Immature natural killer cell (primary cell): ENCODE measurements at regions not wholly inside any gene's neighbourhood (a gene's known extent, or its start where the extent isn't known, plus 50 kb on each side); places are given as distances from the start of the nearest gene placed in this dataset.
"Not testable (repeated sequence)": the region's sequence is repeated elsewhere in the genome, so short reads cannot be mapped to it uniquely, and the experiment has no call there.

Source experiments
- DNase-seq, 3 donors: peaks; one replicate each; pipeline ENCODE4 v3.0.0; 2022; ENCODE audit warnings: mixed read lengths in 1 of 3
- H3K27ac Mint-ChIP-seq, 6 donors: one replicate each; pipeline ENCODE4 v1.8.0; 2020; ENCODE audit warnings: mixed read lengths in 6 of 6, mild to moderate bottlenecking in 5 of 6, inconsistent platforms in 4 of 6, moderate library complexity in 3 of 6
- H3K27me3 Mint-ChIP-seq, 3 donors: one replicate each; pipeline ENCODE4 v1.8.0; 2020 to 2021; ENCODE audit warnings: low read depth in 3 of 3, mild to moderate bottlenecking in 3 of 3, mixed read lengths in 3 of 3, moderate library complexity in 3 of 3, inconsistent platforms in 1 of 3
- H3K36me3 Mint-ChIP-seq, 3 donors: one replicate each; pipeline ENCODE4 v1.8.0; 2020; ENCODE audit warnings: mixed read lengths in 3 of 3, inconsistent platforms in 2 of 3, mild to moderate bottlenecking in 2 of 3
- H3K4me1 Mint-ChIP-seq, 2 donors: one replicate each; pipeline ENCODE4 v1.8.0; 2020; ENCODE audit warnings: inconsistent platforms in 2 of 2, mild to moderate bottlenecking in 2 of 2, mixed read lengths in 2 of 2, moderate library complexity in 1 of 2
- H3K4me3 Mint-ChIP-seq, 5 donors: one replicate each; pipeline ENCODE4 v1.8.0; 2020; ENCODE audit warnings: mild to moderate bottlenecking in 5 of 5, mixed read lengths in 5 of 5, inconsistent platforms in 3 of 5, moderate library complexity in 3 of 5
- H3K9me3 Mint-ChIP-seq, 6 donors: one replicate each; pipeline ENCODE4 v1.8.0; 2020; ENCODE audit warnings: mild to moderate bottlenecking in 6 of 6, mixed read lengths in 6 of 6, inconsistent platforms in 4 of 6, moderate library complexity in 3 of 6

DNA sequence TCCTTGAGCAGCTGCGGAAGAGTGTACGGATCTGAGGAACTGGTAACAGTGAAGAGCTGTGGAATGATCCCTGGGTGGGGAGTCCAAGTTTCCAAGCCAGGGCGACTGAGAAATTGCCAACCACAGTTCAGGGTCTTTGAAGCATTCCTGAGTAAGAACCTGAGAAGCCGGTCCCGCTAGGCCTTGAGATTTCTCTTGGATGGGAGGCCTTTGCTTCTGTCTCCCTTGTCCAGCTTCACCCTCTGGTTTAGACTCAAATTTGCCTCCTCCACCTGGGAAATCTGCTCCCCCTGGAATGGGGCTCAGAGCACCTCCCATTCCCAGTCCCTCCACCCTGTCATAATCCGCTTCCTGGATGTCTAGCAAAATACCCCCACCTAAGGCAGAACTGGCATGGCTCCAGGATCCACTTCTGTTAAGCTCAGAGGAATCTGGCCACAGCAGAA lies 127.7 kb upstream of the DLG1 start:
- Mint-ChIP-seq H3K4me3 (no peak overlapping the region), H3K27ac (no peak overlapping the region), H3K4me1 (peaks cover 7 to 14% of the 10 kb centered on the region in 2 donors), H3K36me3 (no peaks in the 10 kb centered on the region), H3K9me3 (no peaks in the 10 kb centered on the region), H3K27me3 (peaks cover 8 to 9% (median 9%) of the 10 kb centered on the region in 3 donors)
- no peak for DNase-seq

GRCh38 chr3:197425485-197426120 lies 127.2 kb upstream of the DLG1 start:
- no peak overlapping the region for H3K4me3 Mint-ChIP-seq
- H3K27me3 Mint-ChIP-seq, result peaks cover 6 to 9% (median 8%) of the 10 kb centered on the region in 3 donors
- H3K36me3 Mint-ChIP-seq, result no peaks in the 10 kb centered on the region
- H3K9me3 Mint-ChIP-seq, result no peaks in the 10 kb centered on the region
- peaks cover 7 to 14% of the 10 kb centered on the region in 2 donors for H3K4me1 Mint-ChIP-seq
- no peak overlapping the region for H3K27ac Mint-ChIP-seq
- DNase-seq, result no peak

DNA sequence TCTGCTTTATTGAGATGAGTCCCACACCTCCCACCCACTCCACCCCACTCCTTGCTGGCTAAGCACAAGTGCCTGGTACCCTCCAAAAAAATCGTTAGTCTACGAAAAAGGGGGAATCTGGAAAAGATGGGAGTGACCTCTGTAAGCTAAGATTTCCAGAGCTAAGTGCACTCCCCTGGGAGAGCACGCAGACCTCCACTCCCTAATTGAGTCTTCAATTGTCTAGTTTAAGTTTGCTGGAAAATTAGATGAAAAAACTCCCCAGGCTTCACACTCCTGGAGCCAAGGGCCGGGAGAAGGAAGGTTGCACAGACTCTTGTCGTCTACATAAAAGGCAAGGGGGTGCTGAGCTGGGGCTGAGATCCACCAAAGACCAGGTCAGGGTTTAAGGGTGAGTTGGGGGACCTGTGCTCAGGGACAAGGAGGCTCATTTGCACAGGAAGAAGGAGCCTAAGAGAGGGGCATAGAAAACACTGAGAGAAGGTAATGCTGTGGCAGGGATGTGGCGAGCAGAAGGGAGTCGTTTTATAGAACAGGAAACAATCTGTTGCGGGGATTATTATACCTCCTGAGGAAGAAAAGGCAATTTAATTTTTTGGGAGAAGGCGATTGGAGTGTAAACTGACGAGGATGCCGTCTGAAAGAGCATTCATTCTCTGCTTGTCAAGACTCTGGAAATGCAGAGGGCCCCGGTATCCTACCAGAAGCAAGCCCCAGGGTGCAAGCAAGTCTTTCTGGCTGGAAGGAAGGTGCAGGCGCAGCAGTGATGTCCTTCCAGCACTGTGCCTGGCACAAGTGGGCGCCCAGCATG lies 126.5 kb upstream of the DLG1 start:
- H3K9me3 Mint-ChIP-seq, result no peaks in the 10 kb centered on the region
- H3K4me3 Mint-ChIP-seq, result no peak overlapping the region
- H3K27ac Mint-ChIP-seq, result no peak overlapping the region
- peaks cover 7 to 14% of the 10 kb centered on the region in 2 donors for H3K4me1 Mint-ChIP-seq
- no peaks in the 10 kb centered on the region for H3K36me3 Mint-ChIP-seq
- DNase-seq, result no peak
- peaks cover 5 to 9% (median 7%) of the 10 kb centered on the region in 3 donors for H3K27me3 Mint-ChIP-seq

DNA sequence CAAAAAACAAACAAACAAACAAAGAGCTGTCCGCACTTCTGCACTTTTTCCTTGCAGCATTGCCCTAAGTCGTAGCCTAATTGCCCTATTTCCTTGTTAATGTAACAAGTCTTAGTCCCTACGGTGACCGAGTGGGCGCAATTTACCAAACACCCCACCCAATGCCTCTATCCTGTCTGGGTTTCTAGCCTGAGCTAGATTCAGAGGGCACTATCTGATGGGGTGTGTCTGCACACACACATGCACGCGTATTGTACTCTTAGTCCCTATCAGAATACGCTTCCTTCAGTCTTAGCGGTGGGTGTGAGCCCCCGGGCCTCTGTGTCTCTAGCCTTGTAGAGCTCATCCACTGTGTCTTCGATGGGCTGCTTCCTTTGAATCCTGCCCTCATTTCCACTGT lies 125.9 kb upstream of the DLG1 start:
- H3K27ac Mint-ChIP-seq, result no peak overlapping the region
- DNase-seq, result no peak
- peaks cover 3 to 9% (median 6%) of the 10 kb centered on the region in 3 donors for H3K27me3 Mint-ChIP-seq
- H3K36me3 Mint-ChIP-seq, result no peaks in the 10 kb centered on the region
- peaks cover 7 to 14% of the 10 kb centered on the region in 2 donors for H3K4me1 Mint-ChIP-seq
- H3K9me3 Mint-ChIP-seq, result no peaks in the 10 kb centered on the region
- H3K4me3 Mint-ChIP-seq, result no peak overlapping the region

GRCh38 chr3:197423376-197423775 lies 125.0 kb upstream of the DLG1 start:
- no peak overlapping the region for H3K27ac Mint-ChIP-seq
- H3K9me3 Mint-ChIP-seq, result no peaks in the 10 kb centered on the region
- H3K4me1 Mint-ChIP-seq, result peaks cover 4 to 6% of the 10 kb centered on the region in 2 donors
- no peak for DNase-seq
- H3K4me3 Mint-ChIP-seq, result no peak overlapping the region
- H3K27me3 Mint-ChIP-seq, result peaks cover 3 to 9% (median 6%) of the 10 kb centered on the region in 3 donors
- H3K36me3 Mint-ChIP-seq, result no peaks in the 10 kb centered on the region

GRCh38 chr3:197422506-197422905 lies 124.1 kb upstream of the DLG1 start:
- DNase-seq, result no peak
- no peak overlapping the region for H3K4me3 Mint-ChIP-seq
- no peaks in the 10 kb centered on the region for H3K36me3 Mint-ChIP-seq
- H3K27ac Mint-ChIP-seq, result no peak overlapping the region
- no peaks in the 10 kb centered on the region for H3K4me1 Mint-ChIP-seq
- H3K9me3 Mint-ChIP-seq, result no peaks in the 10 kb centered on the region
- H3K27me3 Mint-ChIP-seq, result peaks cover 3 to 5% (median 4%) of the 10 kb centered on the region in 3 donors

DNA sequence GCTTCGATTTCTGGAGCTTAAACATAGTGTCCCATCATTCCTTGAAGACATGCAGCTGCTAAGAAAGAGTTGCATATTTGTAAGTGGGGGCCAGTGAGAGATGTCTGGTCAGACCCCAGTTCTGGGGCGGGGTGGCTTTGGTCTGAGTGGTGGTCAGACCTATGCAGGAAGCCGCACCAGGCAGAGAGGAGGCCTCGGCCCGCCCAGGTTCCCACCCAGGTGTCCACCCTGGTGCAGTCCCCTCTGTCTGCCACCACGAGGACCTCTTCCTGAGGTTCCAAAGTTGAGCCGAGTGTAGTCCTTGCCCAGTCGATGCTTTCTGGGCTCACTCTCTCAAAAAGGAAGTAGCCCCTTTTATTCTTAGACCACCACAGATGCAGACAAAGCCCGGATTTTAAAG lies 122.6 kb upstream of the DLG1 start:
- Mint-ChIP-seq H3K9me3 (no peaks in the 10 kb centered on the region), H3K27me3 (peaks cover 5 to 6% (median 5%) of the 10 kb centered on the region in 3 donors), H3K36me3 (no peaks in the 10 kb centered on the region), H3K4me3 (no peak overlapping the region), H3K4me1 (no peaks in the 10 kb centered on the region), H3K27ac (no peak overlapping the region)
- no peak for DNase-seq

GRCh38 chr3:197420566-197420965 lies 122.2 kb upstream of the DLG1 start:
- DNase-seq, result no peak

DNA sequence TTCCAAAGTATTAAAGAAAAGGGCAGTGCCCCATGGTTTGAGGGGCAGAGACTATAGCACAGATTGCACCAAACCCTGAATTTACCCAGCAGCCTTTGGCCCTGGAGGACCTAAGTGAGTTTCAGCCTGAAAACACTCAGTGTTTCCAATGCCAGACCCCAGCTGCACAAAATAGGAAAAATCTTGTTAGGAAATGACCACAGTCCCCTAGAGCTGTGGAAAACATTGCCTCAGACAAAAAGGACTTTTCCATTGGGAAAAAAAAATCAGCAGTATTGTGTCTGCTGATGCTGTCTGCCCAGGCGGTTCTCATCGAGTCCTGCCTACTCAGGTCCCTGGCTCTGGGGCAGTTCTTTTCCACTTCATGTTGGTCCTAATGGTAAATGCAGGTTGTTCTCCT lies 121.7 kb upstream of the DLG1 start:
- DNase-seq, result no peak
- H3K4me3 Mint-ChIP-seq, result no peak overlapping the region
- no peaks in the 10 kb centered on the region for H3K4me1 Mint-ChIP-seq
- no peak overlapping the region for H3K27ac Mint-ChIP-seq
- H3K36me3 Mint-ChIP-seq, result no peaks in the 10 kb centered on the region
- no peaks in the 10 kb centered on the region for H3K9me3 Mint-ChIP-seq
- H3K27me3 Mint-ChIP-seq, result peaks cover 5 to 9% (median 5%) of the 10 kb centered on the region in 3 donors

More at GRCh38 chr3:197420566-197420965, 122.2 kb upstream of the DLG1 start:
- Mint-ChIP-seq H3K9me3 (no peaks in the 10 kb centered on the region), H3K27ac (no peak overlapping the region), H3K4me1 (no peaks in the 10 kb centered on the region), H3K36me3 (no peaks in the 10 kb centered on the region), H3K27me3 (peaks cover 5 to 8% (median 5%) of the 10 kb centered on the region in 3 donors), H3K4me3 (no peak overlapping the region)

- H3K27me3 Mint-ChIP-seq, result peaks cover 5 to 9% (median 5%) of the 10 kb centered on the region in 3 donors
- no peak overlapping the region for H3K27ac Mint-ChIP-seq
- no peak for DNase-seq
- H3K4me1 Mint-ChIP-seq, result no peaks in the 10 kb centered on the region
- no peaks in the 10 kb centered on the region for H3K36me3 Mint-ChIP-seq
- no peak overlapping the region for H3K4me3 Mint-ChIP-seq
- H3K9me3 Mint-ChIP-seq, result no peaks in the 10 kb centered on the region
Measured at GRCh38 chr3:197419696-197420095, 121.3 kb upstream of the DLG1 start.

GRCh38 chr3:197417911-197418618 lies 119.7 kb upstream of the DLG1 start:
- Mint-ChIP-seq H3K27me3 (peaks cover 0 to 13% (median 5%) of the 10 kb centered on the region in 3 donors), H3K4me3 (no peak overlapping the region), H3K36me3 (no peaks in the 10 kb centered on the region), H3K9me3 (peaks cover 0 to under 1% (median 0%) of the 10 kb centered on the region in 6 donors), H3K4me1 (no peaks in the 10 kb centered on the region), H3K27ac (no peak overlapping the region)
- DNase-seq, result no peak

- H3K4me1 Mint-ChIP-seq, result no peaks in the 10 kb centered on the region
- no peaks in the 10 kb centered on the region for H3K36me3 Mint-ChIP-seq
- no peak overlapping the region for H3K27ac Mint-ChIP-seq
Measured at GRCh38 chr3:197417441-197417840, 119.0 kb upstream of the DLG1 start.

GRCh38 chr3:197411899-197412298 lies 113.5 kb upstream of the DLG1 start:
- H3K4me1 Mint-ChIP-seq, DNase-seq, H3K4me3 Mint-ChIP-seq, H3K9me3 Mint-ChIP-seq, H3K36me3 Mint-ChIP-seq, H3K27ac Mint-ChIP-seq: not testable (repeated sequence)
- H3K27me3 Mint-ChIP-seq, result peaks cover 3 to 25% (median 7%) of the 10 kb centered on the region in 3 donors

More at GRCh38 chr3:197417441-197417840, 119.0 kb upstream of the DLG1 start:
- H3K27me3 Mint-ChIP-seq, result peaks cover 0 to 16% (median 3%) of the 10 kb centered on the region in 3 donors
- no peak overlapping the region for H3K4me3 Mint-ChIP-seq
- no peak for DNase-seq
- peaks cover 0 to 5% (median 0%) of the 10 kb centered on the region in 6 donors for H3K9me3 Mint-ChIP-seq

GRCh38 chr3:197410170-197410569 lies 111.8 kb upstream of the DLG1 start:
- not testable (repeated sequence) for H3K4me3 Mint-ChIP-seq, H3K4me1 Mint-ChIP-seq, H3K36me3 Mint-ChIP-seq, DNase-seq, H3K9me3 Mint-ChIP-seq, H3K27ac Mint-ChIP-seq
- H3K27me3 Mint-ChIP-seq, result peaks cover 3 to 19% (median 4%) of the 10 kb centered on the region in 3 donors
